KMS-11 (cell line): ENCODE measurements at regions not wholly inside any gene's neighbourhood (a gene's known extent, or its start where the extent isn't known, plus 50 kb on each side); places are given as distances from the start of the nearest gene placed in this dataset.

Experiments
- H2AFZ ChIP-seq: fragments of 200-600 bp; sonication (generic); 2 replicates; pipeline ENCODE4 v1.6.1; 2016; ENCODE audit warnings: antibody characterized with exemption, mixed run types, low read depth
- H3K27ac ChIP-seq: fragments of 200-600 bp; sonication (generic); 2 replicates; pipeline ENCODE4 v1.6.1; 2016; ENCODE audit warnings: mild to moderate bottlenecking, mixed run types
- H3K27me3 ChIP-seq: fragments of 200-600 bp; sonication (generic); 2 replicates; pipeline ENCODE4 v1.6.1; 2017; ENCODE audit warnings: mild to moderate bottlenecking, low read depth, mixed run types, moderate library complexity; ENCODE audit not compliant: insufficient read depth
- H3K36me3 ChIP-seq: fragments of 200-600 bp; sonication (generic); 2 replicates; pipeline ENCODE4 v1.6.1; 2017; ENCODE audit warnings: mild to moderate bottlenecking, mixed run types; ENCODE audit not compliant: insufficient read depth
- H3K4me1 ChIP-seq: fragments of 200-600 bp; sonication (generic); 2 replicates; pipeline ENCODE4 v1.6.1; 2016; ENCODE audit warnings: mild to moderate bottlenecking, low read depth, mixed run types; ENCODE audit not compliant: poor library complexity, severe bottlenecking
- H3K4me2 ChIP-seq: fragments of 200-600 bp; sonication (generic); 2 replicates; pipeline ENCODE4 v1.7.0; 2016; ENCODE audit warnings: mild to moderate bottlenecking, mixed run types
- H3K4me3 ChIP-seq: fragments of 200-600 bp; sonication (generic); IDR thresholded peaks from 2 replicates; pipeline ENCODE4 v1.6.1; 2017; ENCODE audit warnings: low read depth, low read length, mixed read lengths; ENCODE audit not compliant: insufficient read depth
- H3K79me2 ChIP-seq: fragments of 200-600 bp; sonication (generic); 2 replicates; pipeline ENCODE4 v1.6.1; 2016; ENCODE audit warnings: low read depth, mixed run types; ENCODE audit not compliant: insufficient read depth
- H3K9ac ChIP-seq: fragments of 200-600 bp; sonication (generic); 2 replicates; pipeline ENCODE4 v1.6.1; 2016; ENCODE audit warnings: mild to moderate bottlenecking, mixed run types
- H4K20me1 ChIP-seq: fragments of 200-600 bp; sonication (generic); 2 replicates; pipeline ENCODE4 v1.6.1; 2016; ENCODE audit warnings: mild to moderate bottlenecking, mixed run types; ENCODE audit not compliant: insufficient read depth
- TF ChIP-seq, protein P1 (sequence below): fragments of 200-600 bp; sonication (generic); conservative IDR thresholded peaks from 2 replicates; pipeline ENCODE4 v1.6.1; 2017; ENCODE audit warnings: low read depth, mild to moderate bottlenecking, antibody characterized with exemption, low read length, moderate library complexity, mixed read lengths

DNA sequence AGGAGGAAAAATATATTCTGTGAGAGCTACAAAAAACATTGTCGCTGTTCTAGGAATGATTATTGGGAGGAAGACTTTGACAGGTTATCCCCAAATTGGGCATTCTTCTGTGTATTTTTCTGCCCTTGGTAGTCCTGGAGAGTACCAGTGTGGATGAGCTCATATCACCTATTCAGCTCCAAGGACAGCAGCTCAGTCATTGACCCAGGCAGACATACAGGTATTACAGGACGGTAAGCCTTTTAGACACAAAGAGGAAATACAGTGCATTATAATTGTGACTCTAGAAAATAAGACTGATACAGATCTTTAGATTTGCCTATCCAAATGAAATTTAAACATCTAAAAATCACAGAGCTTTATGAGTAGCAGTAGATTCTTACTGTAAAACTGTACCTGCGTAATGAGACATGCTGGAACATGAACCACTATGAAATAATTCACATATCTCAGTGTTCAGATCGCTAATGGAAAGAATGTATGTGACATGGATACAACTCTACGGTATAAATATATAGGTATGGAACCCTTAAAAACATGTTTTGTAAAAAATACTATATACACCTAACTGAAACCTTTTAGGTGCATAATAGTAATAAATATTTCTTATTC is 56.0 kb downstream of the PLK2 start:
- TF ChIP-seq, protein P1, sequence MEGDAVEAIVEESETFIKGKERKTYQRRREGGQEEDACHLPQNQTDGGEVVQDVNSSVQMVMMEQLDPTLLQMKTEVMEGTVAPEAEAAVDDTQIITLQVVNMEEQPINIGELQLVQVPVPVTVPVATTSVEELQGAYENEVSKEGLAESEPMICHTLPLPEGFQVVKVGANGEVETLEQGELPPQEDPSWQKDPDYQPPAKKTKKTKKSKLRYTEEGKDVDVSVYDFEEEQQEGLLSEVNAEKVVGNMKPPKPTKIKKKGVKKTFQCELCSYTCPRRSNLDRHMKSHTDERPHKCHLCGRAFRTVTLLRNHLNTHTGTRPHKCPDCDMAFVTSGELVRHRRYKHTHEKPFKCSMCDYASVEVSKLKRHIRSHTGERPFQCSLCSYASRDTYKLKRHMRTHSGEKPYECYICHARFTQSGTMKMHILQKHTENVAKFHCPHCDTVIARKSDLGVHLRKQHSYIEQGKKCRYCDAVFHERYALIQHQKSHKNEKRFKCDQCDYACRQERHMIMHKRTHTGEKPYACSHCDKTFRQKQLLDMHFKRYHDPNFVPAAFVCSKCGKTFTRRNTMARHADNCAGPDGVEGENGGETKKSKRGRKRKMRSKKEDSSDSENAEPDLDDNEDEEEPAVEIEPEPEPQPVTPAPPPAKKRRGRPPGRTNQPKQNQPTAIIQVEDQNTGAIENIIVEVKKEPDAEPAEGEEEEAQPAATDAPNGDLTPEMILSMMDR = no peak
- Histone ChIP-seq H4K20me1 (no peaks in the 10 kb centered on the region), H3K9ac (no peak overlapping the region), H3K27me3 (no peaks in the 10 kb centered on the region), H3K79me2 (no peaks in the 10 kb centered on the region), H3K36me3 (no peaks in the 10 kb centered on the region), H3K4me3 (no peak overlapping the region), H2AFZ (no peak overlapping the region), H3K4me1 (no peaks in the 10 kb centered on the region), H3K4me2 (no peak overlapping the region), H3K27ac (no peak overlapping the region)

DNA sequence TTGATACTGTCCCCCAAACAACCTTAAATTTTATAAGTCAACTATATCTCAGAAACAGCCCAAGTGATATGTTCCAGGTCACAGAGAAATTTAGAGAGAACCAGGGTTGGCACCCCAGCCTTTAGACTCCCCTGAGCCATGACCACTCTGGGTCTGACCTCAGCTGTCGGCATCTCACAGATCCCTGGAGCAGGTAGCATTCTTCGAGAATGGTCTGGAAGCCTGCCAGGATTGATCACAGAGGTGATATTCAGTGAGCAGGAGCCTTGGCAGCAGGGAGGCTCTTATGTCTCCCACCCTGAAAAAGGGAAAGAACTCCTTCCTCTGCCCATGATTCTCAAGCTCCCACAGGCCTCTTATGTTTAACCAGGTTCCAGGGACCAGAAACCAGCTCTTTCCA is 58.2 kb downstream of the PLK2 start:
- TF ChIP-seq, protein P1 = no peak
- no peak overlapping the region for H3K4me3 ChIP-seq
- no peaks in the 10 kb centered on the region for H3K4me1 ChIP-seq
- no peaks in the 10 kb centered on the region for H3K36me3 ChIP-seq
- no peaks in the 10 kb centered on the region for H4K20me1 ChIP-seq
- no peak overlapping the region for H3K4me2 ChIP-seq
- H2AFZ ChIP-seq = no peak overlapping the region
- H3K27ac ChIP-seq = no peak overlapping the region
- H3K9ac ChIP-seq = no peak overlapping the region
- no peaks in the 10 kb centered on the region for H3K79me2 ChIP-seq
- no peaks in the 10 kb centered on the region for H3K27me3 ChIP-seq

DNA sequence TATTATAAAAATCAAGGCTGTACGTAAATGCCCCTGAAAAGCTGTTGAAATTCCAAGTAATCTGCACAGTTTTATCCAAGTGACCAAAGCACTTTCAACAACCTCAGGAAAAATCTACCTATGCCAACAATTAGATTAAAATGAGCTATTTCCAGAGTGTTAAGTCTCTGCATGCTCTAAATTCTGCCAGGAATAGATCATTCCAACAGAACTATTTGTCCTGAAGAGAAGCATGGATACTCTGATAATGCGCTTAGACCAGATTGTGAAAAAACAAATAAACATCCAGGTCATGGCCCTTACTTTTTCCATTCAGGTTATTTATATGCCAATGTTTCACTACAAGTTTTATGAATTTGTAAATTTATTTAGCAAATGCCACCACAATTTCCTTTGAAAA is 59.1 kb downstream of the PLK2 start:
- no peak overlapping the region for H3K4me2 ChIP-seq
- H2AFZ ChIP-seq = no peak overlapping the region
- H3K79me2 ChIP-seq = no peaks in the 10 kb centered on the region
- H3K36me3 ChIP-seq = no peaks in the 10 kb centered on the region
- TF ChIP-seq, protein P1 = no peak
- no peaks in the 10 kb centered on the region for H3K4me1 ChIP-seq
- H3K9ac ChIP-seq = no peak overlapping the region
- no peaks in the 10 kb centered on the region for H3K27me3 ChIP-seq
- no peaks in the 10 kb centered on the region for H4K20me1 ChIP-seq
- no peak overlapping the region for H3K27ac ChIP-seq
- no peak overlapping the region for H3K4me3 ChIP-seq

DNA sequence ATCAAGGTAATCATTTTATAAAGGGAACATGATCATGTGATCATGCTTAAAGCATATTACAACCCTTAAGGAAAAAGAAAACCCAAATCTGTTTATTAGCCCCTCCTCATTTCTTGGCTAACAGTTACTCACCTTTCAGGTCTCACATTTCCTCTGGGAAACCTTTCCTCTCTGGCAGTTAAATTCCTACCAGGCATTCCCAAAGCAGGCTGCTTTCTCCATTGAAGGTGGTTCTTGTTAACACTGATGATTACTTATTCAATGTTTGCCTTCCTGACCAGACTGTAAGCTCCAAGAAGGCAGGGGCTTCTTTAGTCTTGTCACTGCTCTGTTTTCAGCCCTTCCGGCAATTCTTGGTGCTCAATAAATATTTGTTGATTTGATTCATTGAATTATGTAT is 59.9 kb downstream of the PLK2 start:
- Histone ChIP-seq H3K27me3 (no peaks in the 10 kb centered on the region), H3K9ac (no peak overlapping the region), H3K79me2 (no peaks in the 10 kb centered on the region), H3K36me3 (no peaks in the 10 kb centered on the region), H3K27ac (no peak overlapping the region), H3K4me1 (no peaks in the 10 kb centered on the region), H3K4me2 (no peak overlapping the region), H2AFZ (no peak overlapping the region), H4K20me1 (no peaks in the 10 kb centered on the region), H3K4me3 (no peak overlapping the region)
- TF ChIP-seq, protein P1 = no peak
